ENCODE measurements at regions not wholly inside any gene's neighbourhood (a gene's known extent, or its start where the extent isn't known, plus 50 kb on each side); places are given as distances from the start of the nearest gene placed in this dataset.
"Not testable (repeated sequence)": the region's sequence is repeated elsewhere in the genome, so short reads cannot be mapped to it uniquely, and the experiment has no call there.

GRCh38 chr2:132361498-132361897 is 55.1 kb upstream of the GPR39 start:
- not testable (repeated sequence) for H3K9me3 ChIP-seq (ENCODE audit: control insufficient read depth, low read length, poor library complexity, severe bottlenecking); DNase-seq; H3K4me1 Mint-ChIP-seq; ATAC-seq; H3K36me3 Mint-ChIP-seq (ENCODE audit: low read depth); H3K27ac Mint-ChIP-seq; H3K4me3 Mint-ChIP-seq; H3K27me3 Mint-ChIP-seq

DNA sequence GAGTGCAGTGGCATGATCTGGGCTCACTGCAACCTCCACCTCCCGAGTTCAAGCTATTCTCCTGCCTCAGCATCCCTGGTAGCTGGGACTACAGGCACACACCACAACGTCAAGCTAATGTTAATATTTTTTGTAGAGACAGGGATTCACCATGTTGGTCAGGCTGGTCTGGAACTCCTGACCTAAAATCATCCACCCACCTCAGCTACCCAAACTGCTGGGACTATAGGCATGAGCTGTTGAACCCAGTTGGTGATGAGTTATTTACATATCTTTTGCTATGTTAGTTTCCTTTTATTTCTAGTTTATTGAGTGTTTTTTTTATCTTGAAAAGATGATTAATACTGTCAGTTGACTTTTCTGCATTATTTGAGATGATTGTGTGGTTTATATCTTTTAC is 53.3 kb upstream of the GPR39 start:
- not testable (repeated sequence) for H3K27ac Mint-ChIP-seq, H3K4me3 Mint-ChIP-seq, H3K4me1 Mint-ChIP-seq

GRCh38 chr2:132365963-132366362 is 50.6 kb upstream of the GPR39 start:
- not testable (repeated sequence) for H3K4me3 Mint-ChIP-seq, H3K27ac Mint-ChIP-seq

More for the DNA sequence above, 53.3 kb upstream of the GPR39 start:
- ATAC-seq; DNase-seq; H3K36me3 Mint-ChIP-seq (ENCODE audit: low read depth); H3K9me3 ChIP-seq (ENCODE audit: control insufficient read depth, low read length, poor library complexity, severe bottlenecking); H3K27me3 Mint-ChIP-seq: not testable (repeated sequence)

DNA sequence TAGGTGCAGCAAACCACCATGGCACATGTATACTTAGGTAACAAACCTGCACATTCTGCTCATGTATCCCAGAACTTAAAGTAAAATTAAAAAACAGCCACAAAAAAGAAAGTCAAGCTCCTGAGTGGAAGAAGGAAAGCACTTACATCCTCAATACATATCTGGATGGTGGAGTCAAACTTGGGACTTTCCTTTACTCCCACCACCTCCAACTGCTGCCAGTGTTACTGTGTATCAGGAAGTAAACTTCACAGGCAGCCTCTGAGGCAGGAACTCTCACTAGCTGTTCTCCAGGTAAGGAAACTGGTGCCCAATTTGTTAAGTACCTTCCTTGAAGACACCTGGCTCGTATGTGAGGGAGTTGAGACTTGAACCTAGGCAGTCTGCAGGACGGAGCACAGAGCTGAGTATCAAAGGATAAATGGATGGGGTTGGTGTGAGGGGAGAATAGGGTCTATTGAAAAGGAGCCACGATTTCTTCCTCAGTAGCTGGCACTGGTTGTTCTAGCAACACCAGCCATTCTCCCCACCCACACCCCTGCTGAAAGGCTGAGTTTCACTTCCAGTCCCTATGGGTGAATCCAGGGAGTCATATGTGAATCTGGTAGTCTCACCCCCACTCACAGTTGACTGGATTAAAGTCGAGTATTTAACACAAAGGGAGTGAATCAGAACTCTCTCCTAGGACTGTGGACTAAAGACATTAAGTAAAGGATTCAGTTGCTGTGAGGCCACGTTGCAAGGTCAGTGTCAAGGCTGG is 50.0 kb upstream of the GPR39 start:
- ATAC-seq (no peak), DNase-seq (no peak)
- Mint-ChIP-seq H3K4me3 (no peak overlapping the region), H3K36me3 (ENCODE audit: low read depth) (no peaks in the 10 kb centered on the region), H3K27ac (no peak overlapping the region), H3K4me1 (no peaks in the 10 kb centered on the region), H3K27me3 (no peaks in the 10 kb centered on the region)
- no peaks in the 10 kb centered on the region for H3K9me3 ChIP-seq (ENCODE audit: control insufficient read depth, low read length, poor library complexity, severe bottlenecking)

More at GRCh38 chr2:132365963-132366362, 50.6 kb upstream of the GPR39 start:
- H3K4me1 Mint-ChIP-seq; ATAC-seq; DNase-seq; H3K27me3 Mint-ChIP-seq; H3K36me3 Mint-ChIP-seq (ENCODE audit: low read depth); H3K9me3 ChIP-seq (ENCODE audit: control insufficient read depth, low read length, poor library complexity, severe bottlenecking): not testable (repeated sequence)

All from T-helper 17 cell (primary cell).